Endometrial microvascular endothelial cells (primary cell): ENCODE measurements at regions not wholly inside any gene's neighbourhood (a gene's known extent, or its start where the extent isn't known, plus 50 kb on each side); places are given as distances from the start of the nearest gene placed in this dataset.

Experiments used
- in situ Hi-C: cut with HindIII; loops from 2 replicates; pipeline ENCODE4 v1.10.0; 2017; ENCODE audit warnings: low sequenced_read_pairs, low pct_unique_long_range_greater_than_20kb; ENCODE audit errors: inconsistent ontology term

DNA sequence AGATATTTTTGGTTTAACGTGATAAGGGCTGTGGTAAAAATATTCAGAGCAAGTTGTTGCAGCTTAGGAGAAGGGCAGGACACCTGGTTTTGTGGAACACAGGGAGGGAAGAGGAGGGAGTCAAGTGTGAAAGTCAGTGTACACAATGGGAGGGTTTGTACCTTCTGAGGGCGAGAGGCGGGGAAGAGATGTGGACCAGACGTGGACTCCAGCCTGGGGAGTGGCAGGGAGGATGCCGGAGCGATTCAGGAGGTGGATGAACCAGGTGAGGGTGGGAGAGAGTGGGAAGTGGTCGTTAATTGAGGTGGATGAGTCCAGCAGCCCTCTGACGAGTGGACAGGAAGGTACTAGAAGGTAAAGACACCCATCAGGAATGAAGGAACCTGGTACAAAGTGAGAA lies 52.2 kb upstream of the IRF2BP2 start:
- in situ Hi-C loops, result no loop called here

DNA sequence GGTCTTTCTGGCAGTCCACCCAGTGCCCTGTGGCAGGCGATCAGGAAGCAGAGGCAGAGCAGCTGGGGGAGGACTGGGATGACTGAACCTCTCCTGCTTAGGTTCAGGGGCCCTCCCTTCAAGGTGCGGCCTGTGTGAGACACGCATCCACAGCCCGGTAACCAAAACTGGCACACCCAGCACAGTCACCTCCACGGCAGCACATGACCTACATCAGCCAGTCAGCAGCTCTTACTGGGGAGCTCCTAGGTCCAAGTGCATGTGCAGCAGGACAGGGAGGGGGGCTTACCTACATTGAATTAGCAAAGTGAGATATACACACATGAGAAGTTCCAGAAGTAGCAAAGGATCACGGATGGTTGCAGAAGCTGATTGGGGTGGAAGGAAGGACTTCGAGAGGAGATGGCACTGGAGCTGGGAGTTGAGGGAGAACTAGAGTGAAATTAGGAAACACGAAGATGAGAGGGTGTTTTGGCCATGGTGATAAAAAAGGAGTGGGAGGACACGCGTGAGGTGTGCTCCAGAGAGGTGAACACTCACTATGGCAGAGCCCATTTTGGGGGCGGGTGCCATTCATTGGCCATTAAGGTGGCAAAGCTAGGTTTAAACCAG lies 51.4 kb upstream of the IRF2BP2 start:
- in situ Hi-C loops, result no loop called here

DNA sequence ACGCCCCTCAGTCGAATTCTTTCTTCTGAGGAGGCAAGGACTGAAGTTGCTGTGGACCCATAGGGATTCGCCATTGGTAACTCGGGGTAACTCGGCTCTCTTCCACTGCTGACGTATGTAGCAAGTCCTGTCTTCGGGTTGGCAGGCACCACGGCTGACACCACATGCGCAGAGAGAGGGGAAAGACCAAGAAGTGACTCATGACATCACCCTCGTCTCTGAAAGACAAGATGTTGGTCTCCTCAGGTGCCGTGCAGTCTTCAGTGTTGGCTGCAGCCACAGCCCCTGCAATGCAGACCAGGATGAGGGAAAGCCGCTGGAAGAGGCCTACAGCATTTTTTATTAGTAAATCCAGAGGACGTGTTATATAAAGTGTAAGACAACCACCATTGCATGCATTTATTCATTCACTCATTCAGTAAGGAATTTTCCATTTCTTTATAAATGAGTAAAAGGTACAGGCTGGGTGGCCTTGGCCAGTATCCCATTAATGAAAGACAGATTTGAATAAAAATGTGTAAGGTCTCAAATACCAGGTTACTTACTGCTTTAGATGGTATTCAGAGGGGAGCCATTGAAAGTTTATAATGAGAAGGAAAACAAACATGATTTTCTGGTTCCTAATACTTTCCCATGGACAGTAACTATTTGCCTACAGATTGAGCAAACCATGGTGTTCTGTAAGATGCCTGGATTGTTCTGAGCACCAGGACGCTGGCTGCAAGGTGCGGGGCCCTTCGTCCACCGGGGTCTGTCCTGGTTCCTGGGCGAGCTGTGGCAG lies 50.7 kb upstream of the IRF2BP2 start:
- in situ Hi-C loops, result no loop called here
